RKO (cell line): ENCODE measurements at regions not wholly inside any gene's neighbourhood (a gene's known extent, or its start where the extent isn't known, plus 50 kb on each side); places are given as distances from the start of the nearest gene placed in this dataset.
"Not testable (repeated sequence)": the region's sequence is repeated elsewhere in the genome, so short reads cannot be mapped to it uniquely, and the experiment has no call there.

Source experiments
- DNase-seq: peaks from one replicate; pipeline ENCODE4 v3.0.0-alpha.2; 2016; ENCODE audit warnings: low spot score

- DNase-seq, result no peak
Observed at GRCh38 chr15:54841701-54842305, 354.9 kb downstream of the RSL24D1 start.

DNA sequence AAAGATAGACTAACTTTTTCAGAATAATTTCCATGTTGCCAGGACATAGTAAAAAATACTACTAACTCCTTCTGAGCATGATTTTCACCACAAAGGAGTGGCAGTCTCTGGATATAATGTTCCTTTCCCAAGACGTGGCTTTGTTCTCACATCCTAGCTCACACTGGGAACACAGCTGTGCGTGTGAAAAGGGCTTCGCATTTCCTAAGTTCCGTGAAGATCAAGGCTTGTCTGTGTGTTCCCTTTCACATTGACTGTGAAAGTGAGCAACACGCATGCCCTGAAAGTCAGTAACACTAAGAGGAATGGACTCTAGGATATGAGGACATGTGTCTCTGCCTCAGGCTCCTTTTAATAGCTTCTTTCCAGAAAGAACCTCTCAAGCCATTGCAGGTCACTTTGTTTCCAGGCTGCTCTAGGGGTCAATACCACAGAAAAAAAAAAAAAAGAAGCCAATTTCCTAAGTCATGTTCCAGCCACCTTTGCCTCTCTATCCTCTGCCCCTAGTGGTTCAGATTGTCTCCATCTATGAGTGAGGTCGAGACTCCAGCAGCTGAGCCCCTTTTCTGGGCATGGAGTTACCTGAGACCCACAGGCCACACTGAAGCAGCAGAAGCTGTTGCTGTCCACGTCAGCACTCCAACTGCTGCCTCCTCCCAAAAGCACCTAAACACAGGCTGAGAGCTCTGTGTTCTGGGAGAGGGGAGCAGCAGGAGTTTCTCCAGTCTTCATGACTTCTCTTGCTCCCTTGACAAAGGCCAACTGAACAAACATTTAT is 355.9 kb downstream of the RSL24D1 start:
- peak; percentile 4 for DNase-seq

DNA sequence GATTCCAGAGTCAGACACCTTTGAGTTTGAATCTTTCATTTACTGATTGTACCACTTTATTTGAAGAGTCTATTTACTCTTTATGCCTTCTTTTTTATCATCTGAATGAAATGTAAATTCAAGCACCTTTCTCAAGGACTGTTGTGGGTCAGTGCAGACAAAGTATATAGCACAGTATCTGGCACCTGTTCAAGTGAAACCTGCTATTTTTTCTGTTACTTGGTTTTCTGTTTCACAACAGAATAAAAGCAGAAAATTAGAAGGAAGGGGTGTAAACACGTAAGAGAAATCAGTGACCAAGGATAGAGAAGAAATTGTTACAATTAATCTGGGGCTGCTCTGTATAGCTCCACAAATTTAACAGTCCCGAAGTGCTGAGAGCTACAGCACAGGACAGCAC is 357.4 kb downstream of the RSL24D1 start:
- no peak for DNase-seq

DNA sequence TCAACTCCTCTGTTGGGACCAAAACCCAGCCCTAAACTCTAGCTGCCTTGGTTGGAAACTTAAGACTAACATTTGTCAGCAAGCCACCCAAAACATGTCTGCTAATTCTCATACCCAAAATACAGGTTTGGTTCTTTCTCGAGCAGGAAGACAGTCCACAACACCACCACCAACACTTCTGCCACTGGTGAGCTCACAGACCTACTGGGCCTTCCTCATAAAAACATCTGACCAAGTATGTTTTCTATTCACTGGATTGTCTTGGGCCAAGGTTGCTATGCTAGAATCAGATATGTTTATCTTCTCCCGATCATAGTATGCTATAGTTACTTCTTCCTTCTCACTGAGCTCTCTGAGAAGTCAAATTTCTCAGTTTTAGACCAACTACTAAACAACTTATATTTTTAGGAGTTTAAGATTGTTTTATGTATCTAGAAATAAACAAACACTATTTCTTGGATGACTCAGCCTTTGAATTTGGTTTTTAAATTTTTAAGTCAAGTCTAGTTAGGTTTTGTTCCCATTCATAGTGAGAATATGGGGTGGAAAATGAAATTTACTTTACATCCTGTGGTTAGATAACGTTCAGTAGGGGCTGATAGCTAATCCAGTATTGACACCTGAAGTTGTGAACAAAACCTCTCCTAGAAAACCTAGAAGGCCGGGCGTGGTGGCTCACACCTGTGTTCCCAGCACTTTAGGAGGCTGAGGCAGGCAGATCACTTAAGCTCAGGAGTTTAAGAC is 360.5 kb downstream of the RSL24D1 start:
- DNase-seq, result no peak

DNA sequence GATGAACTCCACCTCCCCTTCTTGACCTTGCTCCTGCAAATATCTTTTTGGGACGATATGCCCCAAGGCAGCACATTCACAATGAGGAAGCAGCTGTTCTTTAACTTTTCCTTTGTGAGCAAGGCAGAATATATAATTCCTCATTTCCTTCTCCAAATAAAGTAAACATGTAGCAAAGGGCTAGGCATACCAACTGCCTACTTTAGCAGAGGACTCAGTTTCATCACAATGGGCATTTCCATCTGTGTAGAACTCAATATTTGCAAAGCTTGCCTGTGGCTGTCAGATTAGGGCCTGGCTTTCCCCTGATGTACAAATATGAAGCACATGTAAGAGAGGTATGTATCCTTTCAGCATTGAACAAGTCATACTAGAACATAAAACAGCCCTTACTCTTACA is 366.9 kb downstream of the RSL24D1 start:
- no peak for DNase-seq

GRCh38 chr15:54820811-54821210 is 375.9 kb downstream of the RSL24D1 start:
- no peak for DNase-seq

GRCh38 chr15:54820098-54820497 is 376.6 kb downstream of the RSL24D1 start:
- no peak for DNase-seq

- DNase-seq, result no peak
Observed at GRCh38 chr15:54816401-54816800, 380.3 kb downstream of the RSL24D1 start.

GRCh38 chr15:54815556-54815955 is 381.2 kb downstream of the RSL24D1 start:
- no peak for DNase-seq

DNA sequence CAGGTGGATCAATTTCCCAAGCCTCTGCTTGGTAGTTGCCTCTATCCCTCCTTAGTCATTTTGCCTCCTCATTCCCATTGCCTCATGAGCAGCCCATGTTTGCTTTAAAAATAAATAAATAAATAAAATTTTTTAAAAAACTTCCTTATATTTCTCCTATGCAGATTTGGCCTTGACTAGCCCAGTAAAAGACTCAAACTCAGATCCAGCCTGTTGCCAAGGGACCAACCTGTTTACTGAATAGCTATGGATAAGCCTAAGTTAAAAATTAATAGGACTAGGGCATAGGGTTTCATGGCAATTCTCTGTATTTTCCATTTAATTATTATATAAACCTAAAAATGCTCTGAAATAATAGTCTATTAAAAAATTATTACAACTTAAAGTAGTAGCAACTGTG is 384.4 kb downstream of the RSL24D1 start:
- DNase-seq, result no peak

DNA sequence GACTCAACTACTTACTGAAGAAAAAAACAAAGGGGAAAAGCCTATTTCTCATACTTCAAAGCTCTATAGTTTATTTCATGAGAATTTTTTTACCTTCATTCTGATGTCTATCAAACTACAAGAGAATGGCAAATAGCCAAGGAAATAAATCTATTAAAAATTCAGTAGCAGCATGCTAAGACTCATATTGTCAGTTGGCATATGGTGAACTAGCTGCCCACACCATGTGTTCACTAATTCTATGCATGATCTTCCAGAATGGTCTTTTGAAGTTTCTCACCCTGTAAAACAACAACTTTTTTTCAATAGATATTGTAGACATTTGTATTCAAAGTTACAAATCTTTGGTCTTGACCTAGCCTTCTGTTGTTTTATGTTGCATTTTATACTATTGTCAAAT is 386.2 kb downstream of the RSL24D1 start:
- DNase-seq, result no peak

DNA sequence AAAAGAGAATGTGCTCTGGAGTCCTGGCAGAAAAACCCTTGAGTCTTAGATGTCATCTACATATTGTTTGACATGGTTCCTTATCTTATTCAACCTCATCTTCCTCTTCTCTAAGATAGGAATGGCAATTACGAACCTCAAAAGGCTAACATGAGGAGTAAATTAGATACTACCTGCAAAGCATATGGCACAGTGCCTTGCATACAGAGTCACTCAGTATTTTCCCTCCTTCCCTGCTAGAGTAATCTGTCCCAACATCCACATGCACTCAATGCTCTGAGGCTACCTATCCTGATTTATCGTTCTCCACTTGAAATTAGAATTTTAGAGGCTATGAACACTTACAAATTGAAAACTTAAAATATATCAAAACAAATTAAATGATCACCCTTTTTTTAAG is 386.7 kb downstream of the RSL24D1 start:
- no peak for DNase-seq

GRCh38 chr15:54808321-54808720 is 388.4 kb downstream of the RSL24D1 start:
- no peak for DNase-seq

DNA sequence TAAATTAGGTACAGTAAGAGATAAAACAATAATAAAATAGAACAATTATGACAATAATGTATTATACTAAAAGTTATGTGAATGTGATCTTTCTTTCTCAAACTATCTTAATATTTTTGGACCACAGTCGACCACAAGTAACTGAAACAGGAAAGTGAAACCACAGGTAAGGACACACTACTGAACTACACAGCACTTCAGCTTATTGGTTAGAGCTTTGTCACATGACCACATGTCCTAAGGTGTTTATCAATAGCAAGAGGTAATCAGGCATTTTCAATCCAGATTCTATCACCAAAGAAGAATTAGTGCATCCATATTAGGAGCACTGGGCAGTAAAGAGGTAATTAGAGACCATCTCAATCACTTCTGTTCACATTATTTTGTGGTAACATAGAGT is 392.8 kb downstream of the RSL24D1 start:
- no peak for DNase-seq

- DNase-seq, result peak; percentile 81
Observed at GRCh38 chr15:54803134-54803808, 393.5 kb downstream of the RSL24D1 start.

DNA sequence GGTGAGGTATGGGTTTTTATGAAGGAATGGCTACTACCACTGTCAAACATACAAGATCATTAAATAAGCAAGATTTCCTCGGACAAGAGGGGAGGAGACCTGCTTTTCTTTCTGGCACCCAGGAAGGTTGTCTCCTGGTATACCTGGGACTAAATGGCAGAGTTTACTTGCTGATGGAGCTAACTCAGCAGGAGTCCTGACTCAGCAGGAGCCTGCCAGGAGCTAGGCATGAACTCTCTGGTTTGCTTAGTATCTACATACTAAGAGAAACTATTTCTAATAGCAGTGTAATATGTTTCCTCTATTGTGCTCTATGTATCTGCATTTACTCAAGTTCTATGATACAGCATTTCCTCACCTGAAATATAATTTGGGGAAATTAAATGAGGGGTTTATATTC is 404.2 kb downstream of the RSL24D1 start:
- DNase-seq, result no peak

- no peak for DNase-seq
Observed at GRCh38 chr15:54790693-54791092, 406.0 kb downstream of the RSL24D1 start.

- no peak for DNase-seq
Observed at GRCh38 chr15:54789376-54789775, 407.4 kb downstream of the RSL24D1 start.

GRCh38 chr15:54781220-54781619 is 415.5 kb downstream of the RSL24D1 start:
- DNase-seq, result not testable (repeated sequence)

GRCh38 chr15:54779271-54779670 is 417.5 kb downstream of the RSL24D1 start:
- no peak for DNase-seq

- no peak for DNase-seq
Observed at GRCh38 chr15:54776410-54776809, 420.3 kb downstream of the RSL24D1 start.

GRCh38 chr15:54772663-54773062 is 424.1 kb downstream of the RSL24D1 start:
- no peak for DNase-seq

- DNase-seq, result not testable (repeated sequence)
Observed at GRCh38 chr15:54749461-54749860, 447.3 kb downstream of the RSL24D1 start.
